Parathyroid adenoma (tissue), 2 donors: ENCODE measurements at regions not wholly inside any gene's neighbourhood (a gene's known extent, or its start where the extent isn't known, plus 50 kb on each side); places are given as distances from the start of the nearest gene placed in this dataset.
"Not testable (repeated sequence)": the region's sequence is repeated elsewhere in the genome, so short reads cannot be mapped to it uniquely, and the experiment has no call there.

ENCODE experiments used
- H2AFZ ChIP-seq: fragments of 300-600 bp; sonication (generic); one replicate; pipeline ENCODE4 v1.7.0; 2017; ENCODE audit warnings: antibody characterized with exemption, mild to moderate bottlenecking
- H3K27ac ChIP-seq: fragments of 300-600 bp; sonication (generic); one replicate; pipeline ENCODE4 v1.7.0; 2017
- H3K27me3 ChIP-seq: fragments of 300-600 bp; sonication (generic); one replicate; pipeline ENCODE4 v1.7.0; 2017; ENCODE audit warnings: low read length; ENCODE audit not compliant: control insufficient read depth, insufficient read depth
- H3K36me3 ChIP-seq: fragments of 300-600 bp; sonication (generic); one replicate; pipeline ENCODE4 v1.7.0; 2017; ENCODE audit warnings: low read length; ENCODE audit not compliant: control insufficient read depth, insufficient read depth
- H3K4me1 ChIP-seq: fragments of 300-600 bp; sonication (generic); one replicate; pipeline ENCODE4 v1.7.0; 2017; ENCODE audit warnings: control low read depth
- H3K4me2 ChIP-seq: fragments of 300-600 bp; sonication (generic); one replicate; pipeline ENCODE4 v1.7.0; 2017; ENCODE audit warnings: low read length
- H3K4me3 ChIP-seq: fragments of 300-600 bp; sonication (generic); one replicate; pipeline ENCODE4 v1.7.0; 2017; ENCODE audit warnings: low read depth, low read length
- H3K79me2 ChIP-seq: fragments of 300-600 bp; sonication (generic); one replicate; pipeline ENCODE4 v1.7.0; 2017; ENCODE audit warnings: control low read depth
- H3K9ac ChIP-seq: fragments of 300-600 bp; sonication (generic); one replicate; pipeline ENCODE4 v1.7.0; 2017; ENCODE audit warnings: mild to moderate bottlenecking
- H3K9me3 ChIP-seq: fragments of 300-600 bp; sonication (generic); one replicate; pipeline ENCODE4 v1.7.0; 2017; ENCODE audit warnings: low read length; ENCODE audit not compliant: control insufficient read depth
- TF ChIP-seq, protein P1 (sequence below): fragments of 300-600 bp; sonication (generic); IDR thresholded peaks from one replicate; pipeline ENCODE4 v1.7.0; 2017; ENCODE audit warnings: antibody characterized with exemption, mild to moderate bottlenecking
- donor health status: primary hyperparathyroidism.

- H3K4me1 ChIP-seq, H3K36me3 ChIP-seq, H3K27ac ChIP-seq, H3K4me2 ChIP-seq, H2AFZ ChIP-seq, H3K27me3 ChIP-seq, H3K4me3 ChIP-seq, H3K9ac ChIP-seq, H3K79me2 ChIP-seq, H3K9me3 ChIP-seq: not testable (repeated sequence)
Measured at GRCh38 chr12:48409938-48410337, 59.2 kb upstream of the ZNF641 start.

DNA sequence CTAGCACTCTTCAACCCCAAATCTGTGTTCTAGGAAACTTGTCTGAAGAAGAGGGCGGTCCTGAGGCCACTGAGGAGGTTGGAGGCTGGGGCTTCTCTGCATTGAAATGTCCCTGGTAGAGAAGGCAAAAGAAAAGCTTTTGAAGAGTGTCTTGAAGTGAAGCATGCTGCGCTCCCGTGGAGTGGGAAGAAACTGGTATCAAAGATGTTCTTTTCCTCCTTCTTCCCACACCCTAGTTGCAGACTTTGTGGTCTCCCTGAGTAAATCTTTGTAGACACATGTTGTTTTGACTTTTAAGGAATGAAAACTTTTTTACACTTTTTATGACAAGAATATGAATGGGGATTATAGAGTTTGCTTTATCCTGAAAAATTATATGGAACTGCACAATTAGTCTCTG lies 59.0 kb upstream of the ANP32D start:
- no peaks in the 10 kb centered on the region for H3K9me3 ChIP-seq
- no peak overlapping the region for H2AFZ ChIP-seq
- H3K4me2 ChIP-seq = no peak overlapping the region
- H3K27ac ChIP-seq = no peak overlapping the region
- no peaks in the 10 kb centered on the region for H3K79me2 ChIP-seq
- no peak overlapping the region for H3K9ac ChIP-seq
- no peaks in the 10 kb centered on the region for H3K36me3 ChIP-seq
- no peak overlapping the region for H3K4me3 ChIP-seq
- H3K4me1 ChIP-seq = no peaks in the 10 kb centered on the region
- TF ChIP-seq, protein P1, sequence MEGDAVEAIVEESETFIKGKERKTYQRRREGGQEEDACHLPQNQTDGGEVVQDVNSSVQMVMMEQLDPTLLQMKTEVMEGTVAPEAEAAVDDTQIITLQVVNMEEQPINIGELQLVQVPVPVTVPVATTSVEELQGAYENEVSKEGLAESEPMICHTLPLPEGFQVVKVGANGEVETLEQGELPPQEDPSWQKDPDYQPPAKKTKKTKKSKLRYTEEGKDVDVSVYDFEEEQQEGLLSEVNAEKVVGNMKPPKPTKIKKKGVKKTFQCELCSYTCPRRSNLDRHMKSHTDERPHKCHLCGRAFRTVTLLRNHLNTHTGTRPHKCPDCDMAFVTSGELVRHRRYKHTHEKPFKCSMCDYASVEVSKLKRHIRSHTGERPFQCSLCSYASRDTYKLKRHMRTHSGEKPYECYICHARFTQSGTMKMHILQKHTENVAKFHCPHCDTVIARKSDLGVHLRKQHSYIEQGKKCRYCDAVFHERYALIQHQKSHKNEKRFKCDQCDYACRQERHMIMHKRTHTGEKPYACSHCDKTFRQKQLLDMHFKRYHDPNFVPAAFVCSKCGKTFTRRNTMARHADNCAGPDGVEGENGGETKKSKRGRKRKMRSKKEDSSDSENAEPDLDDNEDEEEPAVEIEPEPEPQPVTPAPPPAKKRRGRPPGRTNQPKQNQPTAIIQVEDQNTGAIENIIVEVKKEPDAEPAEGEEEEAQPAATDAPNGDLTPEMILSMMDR = no peak
- no peaks in the 10 kb centered on the region for H3K27me3 ChIP-seq

DNA sequence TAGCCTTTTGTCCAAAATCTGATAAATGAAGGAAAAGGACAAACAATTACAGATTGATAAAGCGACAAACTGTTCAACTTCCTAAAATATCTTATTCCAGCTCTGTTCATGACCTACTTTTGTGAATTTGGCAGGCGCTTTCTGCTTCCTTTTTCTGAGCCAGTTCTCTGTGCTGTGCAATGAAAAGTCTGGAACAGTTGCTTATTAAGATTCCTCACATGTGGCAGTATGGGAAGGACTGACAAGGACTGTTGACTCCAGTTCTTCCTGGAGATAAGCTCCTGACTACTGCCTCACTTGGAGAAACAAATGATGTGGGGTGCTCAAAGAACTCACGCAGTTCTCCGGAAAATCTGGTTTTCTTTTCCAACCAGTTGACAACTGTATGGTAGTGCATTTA lies 58.3 kb upstream of the ANP32D start:
- Histone ChIP-seq H3K4me2 (no peak overlapping the region), H3K4me1 (no peaks in the 10 kb centered on the region), H3K79me2 (no peaks in the 10 kb centered on the region), H3K9ac (no peak overlapping the region), H3K36me3 (no peaks in the 10 kb centered on the region), H2AFZ (peak overlapping the region; percentile 3), H3K27ac (no peak overlapping the region), H3K9me3 (no peaks in the 10 kb centered on the region), H3K4me3 (no peak overlapping the region), H3K27me3 (no peaks in the 10 kb centered on the region)
- TF ChIP-seq, protein P1 = no peak

- TF ChIP-seq, protein P1 = no peak
- H3K4me1 ChIP-seq = no peaks in the 10 kb centered on the region
- H2AFZ ChIP-seq = no peak overlapping the region
- no peak overlapping the region for H3K4me2 ChIP-seq
- H3K9me3 ChIP-seq = no peaks in the 10 kb centered on the region
- H3K27me3 ChIP-seq = no peaks in the 10 kb centered on the region
- H3K9ac ChIP-seq = no peak overlapping the region
- H3K36me3 ChIP-seq = no peaks in the 10 kb centered on the region
- H3K27ac ChIP-seq = no peak overlapping the region
- H3K79me2 ChIP-seq = no peaks in the 10 kb centered on the region
- no peak overlapping the region for H3K4me3 ChIP-seq
Measured at GRCh38 chr12:48419116-48419935, 53.0 kb upstream of the ANP32D start.

DNA sequence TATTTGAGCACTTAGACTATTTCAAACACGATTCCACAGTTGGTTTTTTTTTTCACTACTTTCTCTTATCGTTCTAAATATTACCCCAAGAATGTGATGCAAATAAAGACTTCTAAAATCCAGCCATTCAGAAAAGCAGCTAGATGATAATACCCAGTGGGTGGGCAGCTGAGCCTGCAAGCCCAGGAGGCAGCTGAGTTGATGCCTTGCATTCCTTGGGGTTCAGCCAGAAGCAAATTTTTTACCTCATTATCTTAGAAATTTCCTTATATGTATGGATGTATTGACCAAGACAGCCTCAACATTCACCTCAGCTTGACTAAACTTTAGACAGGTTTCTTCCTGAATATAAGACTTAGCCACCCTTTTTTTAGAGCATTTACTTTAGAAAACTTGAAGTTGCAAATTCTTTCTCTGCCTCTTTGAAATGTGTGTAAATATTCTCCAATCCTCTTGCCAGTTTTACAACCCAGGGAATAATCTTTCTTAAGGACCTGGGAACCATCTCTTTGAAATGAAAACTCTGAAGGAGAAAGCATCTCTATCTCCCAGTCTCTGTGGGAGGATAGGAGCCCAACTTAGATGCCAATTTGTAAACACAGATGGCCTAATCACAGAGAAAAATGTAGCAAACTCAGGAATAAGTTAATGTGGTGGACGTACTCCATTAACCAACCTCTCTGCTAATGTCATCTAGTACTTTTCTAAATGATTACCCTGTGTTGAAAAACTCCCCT lies 52.2 kb upstream of the ANP32D start:
- H3K27ac ChIP-seq = no peak overlapping the region
- no peaks in the 10 kb centered on the region for H3K27me3 ChIP-seq
- no peaks in the 10 kb centered on the region for H3K36me3 ChIP-seq
- H3K9me3 ChIP-seq = no peaks in the 10 kb centered on the region
- no peaks in the 10 kb centered on the region for H3K4me1 ChIP-seq
- TF ChIP-seq, protein P1 = no peak
- H3K79me2 ChIP-seq = no peaks in the 10 kb centered on the region
- no peak overlapping the region for H3K9ac ChIP-seq
- H3K4me2 ChIP-seq = no peak overlapping the region
- no peak overlapping the region for H3K4me3 ChIP-seq
- no peak overlapping the region for H2AFZ ChIP-seq
